CD14-positive monocyte (primary cell): ENCODE measurements at regions not wholly inside any gene's neighbourhood (a gene's known extent, or its start where the extent isn't known, plus 50 kb on each side); places are given as distances from the start of the nearest gene placed in this dataset.

ENCODE experiments used
- DNase-seq, 3 donors: peaks; one replicate each; pipeline ENCODE4 v3.0.0-alpha.2; 2011 to 2022
- H2AFZ ChIP-seq: 2 replicates; pipeline ENCODE4 v1.6.0; 2012; ENCODE audit warnings: mild to moderate bottlenecking, low read depth, low read length, inconsistent platforms; ENCODE audit not compliant: insufficient read depth, poor library complexity, severe bottlenecking
- H3K27ac ChIP-seq, 2 donors: 1 replicate in 1 of 2; 2 replicates in 1 of 2; pipeline ENCODE4 v1.5.1; 2012 to 2013; ENCODE audit warnings: low read length in 2 of 2, control low read depth in 1 of 2, inconsistent platforms in 1 of 2, low read depth in 1 of 2, mild to moderate bottlenecking in 1 of 2
- H3K27me3 ChIP-seq, 2 donors: one replicate each; pipeline versions ENCODE4 v1.6.0 to v1.6.1; 2011 to 2013; ENCODE audit warnings: low read length in 2 of 2; ENCODE audit not compliant: control insufficient read depth in 2 of 2, insufficient read depth in 2 of 2
- H3K36me3 ChIP-seq, 2 donors: replicated peaks in 1 of 2; 1 replicate in 1 of 2; 2 replicates in 1 of 2; pipeline versions ENCODE4 v1.5.1 to v1.6.1; 2012 to 2013; ENCODE audit warnings: low read length in 2 of 2, control low read depth in 1 of 2, inconsistent platforms in 1 of 2, mild to moderate bottlenecking in 1 of 2; ENCODE audit not compliant: insufficient read depth in 2 of 2, control insufficient read depth in 1 of 2
- H3K4me1 ChIP-seq, 2 donors: 1 replicate in 1 of 2; 2 replicates in 1 of 2; pipeline versions ENCODE4 v1.5.1 to v1.6.1; 2012 to 2013; ENCODE audit warnings: low read length in 2 of 2, control low read depth in 1 of 2, inconsistent platforms in 1 of 2, mild to moderate bottlenecking in 1 of 2, moderate library complexity in 1 of 2; ENCODE audit not compliant: insufficient read depth in 2 of 2, control insufficient read depth in 1 of 2
- H3K4me2 ChIP-seq: replicated peaks from 2 replicates; pipeline ENCODE3; 2012; ENCODE audit warnings: low read length, moderate library complexity, mild to moderate bottlenecking; ENCODE audit not compliant: poor library complexity, severe bottlenecking; ENCODE audit errors: extremely low read depth
- H3K4me3 ChIP-seq, 3 experiments: fragments of 200-600 bp in 1 of 3; sonication (generic) in 1 of 3; replicated peaks in 1 of 3; 1 replicate in 2 of 3; 2 replicates in 1 of 3; pipeline ENCODE4 v1.5.1; 2011 to 2013; ENCODE audit warnings: low read length in 3 of 3, mild to moderate bottlenecking in 3 of 3, control low read depth in 2 of 3, low read depth in 2 of 3, inconsistent platforms in 1 of 3, moderate library complexity in 1 of 3
- H3K79me2 ChIP-seq: 2 replicates; pipeline ENCODE4 v1.6.0; 2012; ENCODE audit warnings: mild to moderate bottlenecking, control low read depth, inconsistent platforms, low read length, moderate library complexity; ENCODE audit not compliant: insufficient read depth
- H3K9ac ChIP-seq: 2 replicates; pipeline ENCODE4 v1.6.0; 2017; ENCODE audit warnings: low read length, mild to moderate bottlenecking; ENCODE audit not compliant: insufficient read depth, poor library complexity, severe bottlenecking
- H3K9me3 ChIP-seq, 2 donors: replicated peaks in 1 of 2; 1 replicate in 1 of 2; 2 replicates in 1 of 2; pipeline versions ENCODE4 v1.5.1 to v1.6.1; 2012 to 2013; ENCODE audit warnings: low read length in 2 of 2, control low read depth in 1 of 2; ENCODE audit not compliant: control insufficient read depth in 1 of 2, insufficient read depth in 1 of 2
- H4K20me1 ChIP-seq: 2 replicates; pipeline ENCODE4 v1.6.0; 2012; ENCODE audit warnings: mild to moderate bottlenecking, low read length, control low read depth, moderate library complexity; ENCODE audit not compliant: insufficient read depth
- H3K27ac Mint-ChIP-seq, 7 donors: one replicate each; pipeline ENCODE4 v1.8.0; 2020; ENCODE audit warnings: mild to moderate bottlenecking in 7 of 7, mixed read lengths in 7 of 7, moderate library complexity in 6 of 7, inconsistent platforms in 2 of 7
- H3K27me3 Mint-ChIP-seq, 3 donors: one replicate each; pipeline ENCODE4 v1.8.0; 2021 to 2022; ENCODE audit warnings: low read depth in 3 of 3, mild to moderate bottlenecking in 3 of 3, mixed read lengths in 3 of 3, moderate library complexity in 3 of 3, inconsistent platforms in 1 of 3
- H3K36me3 Mint-ChIP-seq, 2 donors: one replicate each; pipeline ENCODE4 v1.8.0; 2020; ENCODE audit warnings: mixed read lengths in 2 of 2, inconsistent platforms in 1 of 2, mild to moderate bottlenecking in 1 of 2
- H3K4me1 Mint-ChIP-seq: one replicate; pipeline ENCODE4 v1.8.0; 2020; ENCODE audit warnings: mild to moderate bottlenecking, mixed read lengths
- H3K4me3 Mint-ChIP-seq, 2 donors: one replicate each; pipeline ENCODE4 v1.8.0; 2020; ENCODE audit warnings: mild to moderate bottlenecking in 2 of 2, mixed read lengths in 2 of 2, moderate library complexity in 1 of 2
- H3K9me3 Mint-ChIP-seq, 7 donors: one replicate each; pipeline ENCODE4 v1.8.0; 2020 to 2022; ENCODE audit warnings: mixed read lengths in 7 of 7, mild to moderate bottlenecking in 6 of 7, moderate library complexity in 6 of 7, inconsistent platforms in 2 of 7
- CTCF ChIP-seq: fragments of 200-600 bp; IDR thresholded peaks from one replicate; pipeline ENCODE4 v1.8.0; 2022; ENCODE audit warnings: antibody characterized with exemption, mild to moderate bottlenecking
- WGBS: methylation state at CpG from one replicate; pipeline ENCODE4 v1.1.5; 2013; ENCODE audit warnings: missing lambda C conversion rate; ENCODE audit not compliant: insufficient coverage; 5-methylcytosine and 5-hydroxymethylcytosine counted together
- intact Hi-C, 2 donors: fragments of 100-400 bp; cut with micrococcal nuclease; formaldehyde crosslinking; loops; one replicate each; pipeline versions ENCODE4 v1.15.0 to v1.15.1; 2023

- no peak for DNase-seq
- Mint-ChIP-seq H3K4me1 (no peaks in the 10 kb centered on the region), H3K36me3 (no peaks in the 10 kb centered on the region), H3K27me3 (peaks cover 0 to 3% (median 0%) of the 10 kb centered on the region in 3 donors), H3K4me3 (no peak overlapping the region), H3K27ac (no peak overlapping the region), H3K9me3 (peaks cover 10 to 24% (median 15%) of the 10 kb centered on the region in 7 donors)
- Histone ChIP-seq H3K4me1 (no peaks in the 10 kb centered on the region), H3K79me2 (no peaks in the 10 kb centered on the region), H3K27me3 (no peaks in the 10 kb centered on the region), H3K4me3 (no peak overlapping the region), H3K9me3 (peaks cover 27 to 30% of the 10 kb centered on the region in 2 donors), H2AFZ (no peak overlapping the region), H3K4me2 (no peak overlapping the region), H3K36me3 (no peaks in the 10 kb centered on the region), H3K27ac (no peak overlapping the region), H3K9ac (no peak overlapping the region), H4K20me1 (no peaks in the 10 kb centered on the region)
- 100% methylated on average over 3 of the region's 4 CpGs for WGBS
- intact Hi-C loops: no loop called here
- TF ChIP-seq CTCF: no peak
Measured at GRCh38 chr4:104345598-104346242, 149.0 kb downstream of the CXXC4 start.

GRCh38 chr4:104344342-104344980 lies 150.2 kb downstream of the CXXC4 start:
- no peaks in the 10 kb centered on the region for H3K4me1 ChIP-seq
- intact Hi-C loops: no loop called here
- H3K9ac ChIP-seq: no peak overlapping the region
- TF ChIP-seq CTCF: no peak
- peaks cover 0 to 1% (median 0%) of the 10 kb centered on the region in 3 donors for H3K27me3 Mint-ChIP-seq
- no peak overlapping the region for H3K4me3 Mint-ChIP-seq
- no peak for DNase-seq
- H3K4me3 ChIP-seq: no peak overlapping the region
- no peak overlapping the region for H3K27ac ChIP-seq
- peaks cover 4 to 24% (median 13%) of the 10 kb centered on the region in 7 donors for H3K9me3 Mint-ChIP-seq
- no peak overlapping the region for H2AFZ ChIP-seq
- no peaks in the 10 kb centered on the region for H3K4me1 Mint-ChIP-seq
- no peaks in the 10 kb centered on the region for H3K79me2 ChIP-seq
- peaks cover 26 to 28% of the 10 kb centered on the region in 2 donors for H3K9me3 ChIP-seq
- no peaks in the 10 kb centered on the region for H3K27me3 ChIP-seq
- no peaks in the 10 kb centered on the region for H3K36me3 Mint-ChIP-seq
- H3K4me2 ChIP-seq: no peak overlapping the region
- H3K27ac Mint-ChIP-seq: no peak overlapping the region
- WGBS: 94% methylated on average over 11 of the region's 11 CpGs
- no peaks in the 10 kb centered on the region for H4K20me1 ChIP-seq
- H3K36me3 ChIP-seq: no peaks in the 10 kb centered on the region
